ENCODE measurements at regions not wholly inside any gene's neighbourhood (a gene's known extent, or its start where the extent isn't known, plus 50 kb on each side); places are given as distances from the start of the nearest gene placed in this dataset.

GRCh38 chr6:78476561-78476960 lies 390.8 kb upstream of the IRAK1BP1 start:
- TF ChIP-seq CTCF (IDR thresholded peaks at IDR 0.05) (no peak), POLR2A (IDR thresholded peaks at IDR 0.05) (no peak)
- H3K4me3 ChIP-seq, result no peak overlapping the region
- no peaks in the 10 kb centered on the region for H3K36me3 ChIP-seq (replicated peaks in 1 of 2)
- intact Hi-C loops (cut with DNase I), result no loop called here
- DNase-seq, result no peak
- H3K27me3 ChIP-seq, result no peaks in the 10 kb centered on the region
- no peak overlapping the region for H3K27ac ChIP-seq
- no peaks in the 10 kb centered on the region for H3K4me1 ChIP-seq (replicated peaks in 1 of 2)
- H3K9me3 ChIP-seq (replicated peaks in 1 of 3), result no peaks in the 10 kb centered on the region

GRCh38 chr6:78482801-78483552 lies 384.4 kb upstream of the IRAK1BP1 start:
- H3K27ac ChIP-seq, result no peak overlapping the region
- H3K36me3 ChIP-seq (replicated peaks in 1 of 2), result no peaks in the 10 kb centered on the region
- H3K4me1 ChIP-seq (replicated peaks in 1 of 2), result no peaks in the 10 kb centered on the region
- TF ChIP-seq POLR2A (IDR thresholded peaks at IDR 0.05), result no peak
- TF ChIP-seq CTCF (IDR thresholded peaks at IDR 0.05), result no peak
- intact Hi-C loops (cut with DNase I), result no loop called here
- H3K4me3 ChIP-seq, result no peak overlapping the region
- no peaks in the 10 kb centered on the region for H3K27me3 ChIP-seq
- DNase-seq, result no peak
- no peaks in the 10 kb centered on the region for H3K9me3 ChIP-seq (replicated peaks in 1 of 3)
- 72 to 77% (median 74%) methylated on average over 4 of the region's 4 CpGs for WGBS, 4 donors

- no peak for DNase-seq
- TF ChIP-seq CTCF (IDR thresholded peaks at IDR 0.05) (no peak), POLR2A (IDR thresholded peaks at IDR 0.05) (no peak)
- Histone ChIP-seq H3K4me1 (replicated peaks in 1 of 2) (no peaks in the 10 kb centered on the region), H3K4me3 (no peak overlapping the region), H3K27me3 (no peaks in the 10 kb centered on the region), H3K9me3 (replicated peaks in 1 of 3) (no peaks in the 10 kb centered on the region), H3K27ac (no peak overlapping the region), H3K36me3 (replicated peaks in 1 of 2) (no peaks in the 10 kb centered on the region)
- WGBS, 4 donors, result 55 to 86% (median 72%) methylated on average over 2 of the region's 2 CpGs
- intact Hi-C loops (cut with DNase I), result no loop called here
These were observed 383.7 kb upstream of the IRAK1BP1 start for GRCh38 chr6:78483553-78484197.

GRCh38 chr6:78484198-78485064 lies 382.9 kb upstream of the IRAK1BP1 start:
- Histone ChIP-seq H3K27me3 (no peaks in the 10 kb centered on the region), H3K9me3 (replicated peaks in 1 of 3) (no peaks in the 10 kb centered on the region), H3K27ac (no peak overlapping the region), H3K4me1 (replicated peaks in 1 of 2) (no peaks in the 10 kb centered on the region), H3K4me3 (no peak overlapping the region), H3K36me3 (replicated peaks in 1 of 2) (no peaks in the 10 kb centered on the region)
- TF ChIP-seq POLR2A (IDR thresholded peaks at IDR 0.05) (no peak), CTCF (IDR thresholded peaks at IDR 0.05) (no peak)
- no peak for DNase-seq
- intact Hi-C loops (cut with DNase I), result no loop called here
- 85 to 96% (median 88%) methylated on average over 1 of the region's 1 CpG for WGBS, 4 donors

All from adrenal gland (tissue), 9 donors.